ENCODE measurements at regions not wholly inside any gene's neighbourhood (a gene's known extent, or its start where the extent isn't known, plus 50 kb on each side); places are given as distances from the start of the nearest gene placed in this dataset.

- no peak for TF ChIP-seq CTCF (IDR thresholded peaks at IDR 0.05)
- TF ChIP-seq EP300 (IDR thresholded peaks at IDR 0.05): no peak
- no peak for TF ChIP-seq POLR2A (IDR thresholded peaks at IDR 0.05; ENCODE audit: low read depth)
Measured at GRCh38 chr4:181604546-181604945, 638.7 kb upstream of the TENM3 start.

All from esophagus muscularis mucosa (tissue), 4 donors.